ENCODE measurements at regions not wholly inside any gene's neighbourhood (a gene's known extent, or its start where the extent isn't known, plus 50 kb on each side); places are given as distances from the start of the nearest gene placed in this dataset.

DNA sequence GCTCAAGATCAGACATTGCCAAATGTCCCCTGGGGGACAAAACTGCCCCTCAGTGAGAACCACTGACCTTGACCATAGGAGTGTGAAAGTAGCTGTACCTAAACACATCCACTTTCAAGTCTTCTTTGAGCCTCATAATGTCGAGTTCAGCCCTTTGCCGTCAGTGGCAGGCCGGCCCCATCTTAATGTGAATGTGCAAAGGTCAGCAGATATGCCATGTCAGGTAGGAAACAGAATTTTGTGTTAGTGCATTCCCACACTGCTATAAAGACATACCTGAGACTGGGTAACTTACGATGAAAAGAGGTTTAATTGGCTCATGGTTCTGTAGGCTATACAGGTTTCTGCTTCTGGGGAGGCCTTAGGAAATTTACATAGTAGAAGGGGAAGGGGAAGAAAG, 95.1 kb upstream of the PIRT start:
- CTCF ChIA-PET, result no interaction called here
- no TSS peak for BruUV-seq (replicated peaks)
- H3K27me3 ChIP-seq (ENCODE audit: control insufficient read depth in 2 of 2, insufficient read depth in 2 of 2, low read length in 2 of 2), result no peaks in the 10 kb centered on the region
- no peak overlapping the region for H3K9ac ChIP-seq (replicated peaks; ENCODE audit: extremely low read depth, insufficient read depth, low read length)
- H3K27ac ChIP-seq (ENCODE audit: insufficient read depth, low read depth, low read length), result no peak overlapping the region
- no peak for FAIRE-seq
- dilution Hi-C loops (cut with MboI; ENCODE audit: extremely low pct_ligation_motif_present, low sequenced_read_pairs), result no loop called here
- no peaks in the 10 kb centered on the region for H3K9me1 ChIP-seq (replicated peaks; ENCODE audit: control insufficient read depth, extremely low read depth, insufficient read depth, low read length)
- H3K36me3 ChIP-seq (ENCODE audit: control insufficient read depth in 2 of 2, extremely low read depth in 1 of 2, insufficient read depth in 2 of 2, low read length in 2 of 2), result no peaks in the 10 kb centered on the region
- H3K4me1 ChIP-seq (ENCODE audit: control insufficient read depth, extremely low read depth, insufficient read depth, low read length), result no peaks in the 10 kb centered on the region
- H3K9me3 ChIP-seq (replicated peaks; ENCODE audit: control insufficient read depth, insufficient read depth, low read length), result peaks cover 5% of the 10 kb centered on the region
- H3K4me2 ChIP-seq (ENCODE audit: insufficient read depth, low read length), result no peak overlapping the region
- no peaks in the 10 kb centered on the region for H4K20me1 ChIP-seq (replicated peaks; ENCODE audit: control insufficient read depth, extremely low read depth, insufficient read depth, low read length)
- DNase-seq (ENCODE audit: low read depth, low spot score), result no peak
- POLR2A ChIA-PET, result no interaction called here
- H3K79me2 ChIP-seq (ENCODE audit: control insufficient read depth, insufficient read depth, low read length), result no peaks in the 10 kb centered on the region
- TF ChIP-seq JUN (IDR thresholded peaks at IDR 0.05; ENCODE audit: borderline replicate concordance, insufficient read depth, insufficient read length, low read depth) (no peak), MAX (IDR thresholded peaks at IDR 0.05; ENCODE audit: insufficient read depth, insufficient read length) (no peak), GATA2 (IDR thresholded peaks at IDR 0.05; ENCODE audit: insufficient read depth, insufficient read length, low read depth, low read length) (no peak), MYC (IDR thresholded peaks at IDR 0.05; ENCODE audit: low read depth, low read length) (no peak), FOS (IDR thresholded peaks at IDR 0.05; ENCODE audit: borderline replicate concordance, insufficient read depth, low read length) (no peak), EZH2 (IDR thresholded peaks at IDR 0.05; ENCODE audit: borderline replicate concordance, low read depth, low read length, severe bottlenecking) (no peak)
- TF ChIP-seq, protein P1, sequence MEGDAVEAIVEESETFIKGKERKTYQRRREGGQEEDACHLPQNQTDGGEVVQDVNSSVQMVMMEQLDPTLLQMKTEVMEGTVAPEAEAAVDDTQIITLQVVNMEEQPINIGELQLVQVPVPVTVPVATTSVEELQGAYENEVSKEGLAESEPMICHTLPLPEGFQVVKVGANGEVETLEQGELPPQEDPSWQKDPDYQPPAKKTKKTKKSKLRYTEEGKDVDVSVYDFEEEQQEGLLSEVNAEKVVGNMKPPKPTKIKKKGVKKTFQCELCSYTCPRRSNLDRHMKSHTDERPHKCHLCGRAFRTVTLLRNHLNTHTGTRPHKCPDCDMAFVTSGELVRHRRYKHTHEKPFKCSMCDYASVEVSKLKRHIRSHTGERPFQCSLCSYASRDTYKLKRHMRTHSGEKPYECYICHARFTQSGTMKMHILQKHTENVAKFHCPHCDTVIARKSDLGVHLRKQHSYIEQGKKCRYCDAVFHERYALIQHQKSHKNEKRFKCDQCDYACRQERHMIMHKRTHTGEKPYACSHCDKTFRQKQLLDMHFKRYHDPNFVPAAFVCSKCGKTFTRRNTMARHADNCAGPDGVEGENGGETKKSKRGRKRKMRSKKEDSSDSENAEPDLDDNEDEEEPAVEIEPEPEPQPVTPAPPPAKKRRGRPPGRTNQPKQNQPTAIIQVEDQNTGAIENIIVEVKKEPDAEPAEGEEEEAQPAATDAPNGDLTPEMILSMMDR (IDR thresholded peaks at IDR 0.05; ENCODE audit: extremely low read depth in 1 of 2, insufficient read depth in 1 of 2, low read depth in 1 of 2, low read length in 2 of 2), result no peak
- intact Hi-C loops (cut with micrococcal nuclease), result no loop called here
- H2AFZ ChIP-seq (ENCODE audit: low read depth, low read length), result no peak overlapping the region
- H3K4me3 ChIP-seq (replicated peaks in 1 of 3; ENCODE audit: insufficient read depth in 1 of 3, low read depth in 1 of 3, low read length in 3 of 3), result no peak overlapping the region
